ENCODE measurements at regions not wholly inside any gene's neighbourhood (a gene's known extent, or its start where the extent isn't known, plus 50 kb on each side); places are given as distances from the start of the nearest gene placed in this dataset.
"Not testable (repeated sequence)": the region's sequence is repeated elsewhere in the genome, so short reads cannot be mapped to it uniquely, and the experiment has no call there.

DNA sequence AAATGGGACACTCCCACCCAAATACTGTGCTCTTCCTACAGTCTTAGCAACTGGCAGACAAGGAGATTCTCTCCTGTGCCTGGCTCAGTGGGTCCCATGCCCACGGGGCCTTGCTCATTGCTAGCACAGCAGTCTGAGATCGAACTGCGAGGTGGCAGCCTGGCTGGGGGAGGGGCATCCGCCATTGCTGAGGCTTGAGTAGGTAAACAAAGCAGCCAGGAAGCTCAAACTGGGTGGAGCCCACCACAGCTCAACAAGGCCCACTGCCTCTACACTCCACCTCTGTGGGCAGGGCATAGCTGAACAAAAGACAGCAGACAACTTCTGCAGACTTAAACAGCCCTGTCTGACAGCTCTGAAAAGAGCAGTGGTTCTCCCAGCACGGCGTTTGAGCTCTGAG lies 174.8 kb downstream of the COL12A1 start:
- H3K36me3 ChIP-seq; H3K4me1 ChIP-seq; DNase-seq (ENCODE audit: extremely low spot score in 2 of 2); H3K9me3 ChIP-seq; H3K27me3 ChIP-seq; H3K4me3 ChIP-seq; intact Hi-C loops (cut with DNase I); H3K27ac ChIP-seq: not testable (repeated sequence)

DNA sequence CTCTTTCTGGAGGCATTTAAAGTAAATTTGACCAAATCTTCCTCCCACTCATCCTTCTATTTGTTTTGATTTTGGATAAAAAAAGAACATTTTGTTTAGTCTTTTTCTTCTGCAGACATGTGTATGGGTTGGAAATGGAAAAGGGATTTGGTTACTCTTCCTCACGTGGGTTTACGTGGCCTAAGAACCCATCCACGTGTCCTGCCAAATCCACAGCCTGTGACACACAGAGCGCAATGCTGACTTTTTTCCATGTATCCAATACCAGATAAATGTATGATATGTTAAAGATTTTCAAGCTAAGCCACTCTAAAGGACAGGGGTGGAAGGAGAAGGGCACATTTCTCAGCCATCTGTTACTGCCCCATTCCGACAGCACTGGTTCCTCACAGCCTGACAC lies 176.5 kb downstream of the COL12A1 start:
- no peaks in the 10 kb centered on the region for H3K9me3 ChIP-seq
- no peaks in the 10 kb centered on the region for H3K36me3 ChIP-seq
- no peak for DNase-seq (ENCODE audit: extremely low spot score in 2 of 2)
- intact Hi-C loops (cut with DNase I), result no loop called here
- H3K27me3 ChIP-seq, result no peaks in the 10 kb centered on the region
- H3K4me1 ChIP-seq, result no peaks in the 10 kb centered on the region
- no peak overlapping the region for H3K4me3 ChIP-seq
- no peak overlapping the region for H3K27ac ChIP-seq
- TF ChIP-seq POLR2AphosphoS5 (IDR thresholded peaks at IDR 0.05; ENCODE audit: insufficient read depth in 1 of 2, low read depth in 1 of 2) (no peak), POLR2A (IDR thresholded peaks at IDR 0.05) (no peak), CTCF (IDR thresholded peaks at IDR 0.05) (no peak)

GRCh38 chr6:75025371-75025770 lies 180.5 kb downstream of the COL12A1 start:
- H3K27me3 ChIP-seq, result no peaks in the 10 kb centered on the region
- H3K4me3 ChIP-seq, result no peak overlapping the region

DNA sequence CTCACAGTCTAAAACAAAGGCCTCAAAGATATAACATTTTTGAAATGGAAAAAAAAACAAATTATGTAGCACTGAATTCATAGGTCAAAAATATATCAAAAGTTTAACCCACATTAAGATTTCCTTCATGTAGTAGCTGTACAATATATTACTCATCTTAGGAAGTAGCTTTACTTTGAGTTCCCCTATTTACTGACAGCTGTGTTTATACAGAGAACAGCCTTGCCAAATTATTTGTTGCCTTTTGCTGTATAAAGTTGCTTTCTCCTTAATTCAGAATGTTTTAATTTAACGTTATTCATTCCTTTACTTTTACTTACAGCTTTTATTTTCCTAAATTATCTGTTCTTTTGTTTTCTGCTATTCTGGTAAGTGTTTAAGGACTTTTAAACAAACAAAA lies 181.0 kb downstream of the COL12A1 start:
- H3K9me3 ChIP-seq, result no peaks in the 10 kb centered on the region
- no peak overlapping the region for H3K4me3 ChIP-seq
- H3K27me3 ChIP-seq, result no peaks in the 10 kb centered on the region
- intact Hi-C loops (cut with DNase I), result no loop called here
- TF ChIP-seq CTCF (IDR thresholded peaks at IDR 0.05), result no peak
- no peak for TF ChIP-seq POLR2AphosphoS5 (IDR thresholded peaks at IDR 0.05; ENCODE audit: insufficient read depth in 1 of 2, low read depth in 1 of 2)
- no peak for TF ChIP-seq POLR2A (IDR thresholded peaks at IDR 0.05)
- no peak for DNase-seq (ENCODE audit: extremely low spot score in 2 of 2)
- H3K27ac ChIP-seq, result no peak overlapping the region
- no peaks in the 10 kb centered on the region for H3K36me3 ChIP-seq
- H3K4me1 ChIP-seq, result no peaks in the 10 kb centered on the region

More at GRCh38 chr6:75025371-75025770, 180.5 kb downstream of the COL12A1 start:
- TF ChIP-seq POLR2A (IDR thresholded peaks at IDR 0.05) (no peak), POLR2AphosphoS5 (IDR thresholded peaks at IDR 0.05; ENCODE audit: insufficient read depth in 1 of 2, low read depth in 1 of 2) (no peak)
- Histone ChIP-seq H3K27ac (no peak overlapping the region), H3K36me3 (no peaks in the 10 kb centered on the region), H3K4me1 (no peaks in the 10 kb centered on the region), H3K9me3 (no peaks in the 10 kb centered on the region)
- no peak for DNase-seq (ENCODE audit: extremely low spot score in 2 of 2)
- intact Hi-C loops (cut with DNase I), result no loop called here

- no peaks in the 10 kb centered on the region for H3K36me3 ChIP-seq
- no peak overlapping the region for H3K4me3 ChIP-seq
- no peaks in the 10 kb centered on the region for H3K27me3 ChIP-seq
- no peaks in the 10 kb centered on the region for H3K4me1 ChIP-seq
- H3K27ac ChIP-seq, result no peak overlapping the region
- H3K9me3 ChIP-seq, result no peaks in the 10 kb centered on the region
- intact Hi-C loops (cut with DNase I), result no loop called here
- TF ChIP-seq CTCF (IDR thresholded peaks at IDR 0.05), result no peak
- TF ChIP-seq POLR2AphosphoS5 (IDR thresholded peaks at IDR 0.05; ENCODE audit: insufficient read depth in 1 of 2, low read depth in 1 of 2), result no peak
- no peak for TF ChIP-seq POLR2A (IDR thresholded peaks at IDR 0.05)
- DNase-seq (ENCODE audit: extremely low spot score in 2 of 2), result no peak
Measured at GRCh38 chr6:75023634-75024033, 182.2 kb downstream of the COL12A1 start.

GRCh38 chr6:75020971-75021370 lies 184.9 kb downstream of the COL12A1 start:
- intact Hi-C loops (cut with DNase I), result no loop called here
- H3K27ac ChIP-seq, result no peak overlapping the region
- no peak overlapping the region for H3K4me3 ChIP-seq
- no peaks in the 10 kb centered on the region for H3K4me1 ChIP-seq
- H3K36me3 ChIP-seq, result no peaks in the 10 kb centered on the region
- DNase-seq (ENCODE audit: extremely low spot score in 2 of 2), result no peak
- no peaks in the 10 kb centered on the region for H3K27me3 ChIP-seq
- no peak for TF ChIP-seq CTCF (IDR thresholded peaks at IDR 0.05)
- H3K9me3 ChIP-seq, result no peaks in the 10 kb centered on the region

Data from vagina (tissue), 2 donors.